ENCODE measurements at regions not wholly inside any gene's neighbourhood (a gene's known extent, or its start where the extent isn't known, plus 50 kb on each side); places are given as distances from the start of the nearest gene placed in this dataset.

DNA sequence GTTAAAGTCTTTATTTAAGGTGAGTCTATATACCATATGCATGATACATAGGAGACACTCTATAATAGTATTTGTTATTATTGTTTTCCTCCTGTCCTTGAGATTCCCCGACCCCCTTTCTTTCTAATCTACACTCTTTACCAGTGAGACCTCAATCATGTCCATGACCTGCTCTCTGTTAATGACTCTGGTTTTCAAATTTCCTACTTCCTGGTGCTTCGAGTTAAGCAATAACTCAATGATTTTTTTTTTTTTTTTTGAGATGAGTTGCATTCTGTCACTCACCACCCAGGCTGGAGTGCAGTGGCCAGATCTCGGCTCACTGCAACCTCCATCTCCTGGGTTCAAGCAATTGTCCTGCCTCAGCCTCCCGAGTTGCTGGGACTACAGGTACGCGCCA is 574.6 kb upstream of the SLC35B3 start:
- intact Hi-C loops (cut with DNase I; ENCODE audit: low total_unique reads) = no loop called here
- Histone ChIP-seq H3K4me3 (no peak overlapping the region), H3K27me3 (replicated peaks in 1 of 7) (no peaks in the 10 kb centered on the region), H3K9me3 (no peaks in the 10 kb centered on the region), H3K4me1 (no peaks in the 10 kb centered on the region), H3K27ac (no peak overlapping the region), H3K36me3 (no peaks in the 10 kb centered on the region)
- DNase-seq = no peak
- 53 to 79% (median 68%) methylated on average over 6 of the region's 6 CpGs for WGBS, 5 donors
- no peak for TF ChIP-seq POLR2AphosphoS5 (IDR thresholded peaks at IDR 0.05)
- TF ChIP-seq, protein P1, sequence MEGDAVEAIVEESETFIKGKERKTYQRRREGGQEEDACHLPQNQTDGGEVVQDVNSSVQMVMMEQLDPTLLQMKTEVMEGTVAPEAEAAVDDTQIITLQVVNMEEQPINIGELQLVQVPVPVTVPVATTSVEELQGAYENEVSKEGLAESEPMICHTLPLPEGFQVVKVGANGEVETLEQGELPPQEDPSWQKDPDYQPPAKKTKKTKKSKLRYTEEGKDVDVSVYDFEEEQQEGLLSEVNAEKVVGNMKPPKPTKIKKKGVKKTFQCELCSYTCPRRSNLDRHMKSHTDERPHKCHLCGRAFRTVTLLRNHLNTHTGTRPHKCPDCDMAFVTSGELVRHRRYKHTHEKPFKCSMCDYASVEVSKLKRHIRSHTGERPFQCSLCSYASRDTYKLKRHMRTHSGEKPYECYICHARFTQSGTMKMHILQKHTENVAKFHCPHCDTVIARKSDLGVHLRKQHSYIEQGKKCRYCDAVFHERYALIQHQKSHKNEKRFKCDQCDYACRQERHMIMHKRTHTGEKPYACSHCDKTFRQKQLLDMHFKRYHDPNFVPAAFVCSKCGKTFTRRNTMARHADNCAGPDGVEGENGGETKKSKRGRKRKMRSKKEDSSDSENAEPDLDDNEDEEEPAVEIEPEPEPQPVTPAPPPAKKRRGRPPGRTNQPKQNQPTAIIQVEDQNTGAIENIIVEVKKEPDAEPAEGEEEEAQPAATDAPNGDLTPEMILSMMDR (IDR thresholded peaks at IDR 0.05 in 8 of 11, conservative IDR thresholded peaks at IDR 0.05 in 3 of 11) = no peak
- no peak for TF ChIP-seq POLR2A (IDR thresholded peaks at IDR 0.05)

DNA sequence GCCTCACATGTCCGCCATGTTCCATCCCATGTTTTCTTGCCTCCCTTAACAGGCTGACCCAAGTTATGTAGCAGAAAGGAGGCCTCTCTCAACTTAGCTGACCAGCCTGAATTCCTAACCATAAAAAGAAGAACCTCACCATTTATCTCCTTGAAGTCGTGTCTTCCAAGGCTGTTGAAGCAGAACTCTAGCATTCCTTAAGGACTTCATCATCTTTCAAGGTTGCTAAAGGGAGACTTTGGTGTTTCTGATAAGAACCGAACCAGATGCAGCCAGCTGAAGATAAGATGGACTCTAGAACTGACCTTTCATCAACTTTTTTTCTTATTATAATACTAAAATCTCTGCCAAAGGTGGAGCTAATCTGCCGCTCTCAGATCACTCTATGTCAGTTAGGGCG is 571.7 kb upstream of the SLC35B3 start:
- Histone ChIP-seq H3K4me1 (no peaks in the 10 kb centered on the region), H3K4me3 (no peak overlapping the region), H3K27me3 (replicated peaks in 1 of 7) (no peaks in the 10 kb centered on the region), H3K36me3 (no peaks in the 10 kb centered on the region), H3K9me3 (no peaks in the 10 kb centered on the region), H3K27ac (no peak overlapping the region)
- DNase-seq = no peak
- TF ChIP-seq, protein P1 (IDR thresholded peaks at IDR 0.05 in 8 of 11, conservative IDR thresholded peaks at IDR 0.05 in 3 of 11) = no peak
- no peak for TF ChIP-seq POLR2AphosphoS5 (IDR thresholded peaks at IDR 0.05)
- WGBS, 5 donors = 82 to 93% (median 83%) methylated on average over 5 of the region's 5 CpGs
- intact Hi-C loops (cut with DNase I; ENCODE audit: low total_unique reads) = no loop called here

DNA sequence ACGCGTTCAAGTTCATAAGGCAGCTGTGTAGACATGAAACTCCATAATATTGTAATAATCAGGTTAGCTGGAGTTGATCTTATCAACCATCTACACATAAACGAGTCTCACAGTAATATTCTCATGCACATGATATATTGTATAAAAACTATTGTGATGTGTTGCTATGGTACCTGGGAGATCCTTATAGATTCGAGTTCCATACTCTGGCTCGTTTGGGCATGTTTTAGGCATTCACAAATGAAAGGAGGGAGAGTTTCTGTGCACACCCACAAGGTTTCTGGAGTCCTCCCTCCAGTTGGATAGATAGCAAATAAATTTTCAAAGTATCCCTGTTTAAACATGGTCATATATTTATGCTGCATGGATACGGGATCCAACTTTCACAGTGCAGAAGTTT is 567.5 kb upstream of the SLC35B3 start:
- H3K4me3 ChIP-seq = no peak overlapping the region
- intact Hi-C loops (cut with DNase I; ENCODE audit: low total_unique reads) = no loop called here
- no peak for DNase-seq
- peaks cover 0 to 4% (median 0%) of the 10 kb centered on the region in 8 donors for H3K9me3 ChIP-seq
- no peaks in the 10 kb centered on the region for H3K36me3 ChIP-seq
- H3K4me1 ChIP-seq = no peaks in the 10 kb centered on the region
- no peaks in the 10 kb centered on the region for H3K27me3 ChIP-seq (replicated peaks in 1 of 7)
- TF ChIP-seq, protein P1 (IDR thresholded peaks at IDR 0.05 in 8 of 11, conservative IDR thresholded peaks at IDR 0.05 in 3 of 11) = no peak
- TF ChIP-seq POLR2AphosphoS5 (IDR thresholded peaks at IDR 0.05) (no peak), POLR2A (IDR thresholded peaks at IDR 0.05) (no peak)
- H3K27ac ChIP-seq = no peak overlapping the region
- 71 to 82% (median 78%) methylated on average over 6 of the region's 6 CpGs for WGBS, 5 donors

DNA sequence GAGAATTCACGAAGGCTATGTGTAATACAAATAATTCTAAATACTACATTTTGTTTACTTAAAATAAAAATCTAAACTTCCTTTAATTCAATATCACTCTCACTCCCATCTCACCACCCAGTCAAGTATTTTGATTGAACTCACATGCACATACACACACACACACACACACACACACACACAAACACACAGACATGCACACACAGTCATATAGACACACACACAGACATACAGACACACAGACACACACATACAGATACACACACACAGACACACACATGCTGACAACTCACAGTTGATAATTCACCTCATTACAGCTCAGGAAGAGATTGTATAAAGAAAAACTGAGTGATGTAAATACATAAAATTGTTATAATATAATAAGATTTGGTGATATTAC is 559.8 kb upstream of the SLC35B3 start:
- no peak for TF ChIP-seq POLR2A (IDR thresholded peaks at IDR 0.05)
- TF ChIP-seq, protein P1 (IDR thresholded peaks at IDR 0.05 in 8 of 11, conservative IDR thresholded peaks at IDR 0.05 in 3 of 11) = no peak
- no peak for TF ChIP-seq POLR2AphosphoS5 (IDR thresholded peaks at IDR 0.05)
- Histone ChIP-seq H3K9me3 (peaks cover 0 to 6% (median 0%) of the 10 kb centered on the region in 8 donors), H3K36me3 (no peaks in the 10 kb centered on the region), H3K27ac (no peak overlapping the region), H3K4me1 (no peaks in the 10 kb centered on the region), H3K4me3 (no peak overlapping the region), H3K27me3 (replicated peaks in 1 of 7) (no peaks in the 10 kb centered on the region)
- no peak for DNase-seq
- intact Hi-C loops (cut with DNase I; ENCODE audit: low total_unique reads) = no loop called here
- 73 to 85% (median 77%) methylated on average over 1 of the region's 1 CpG for WGBS, 5 donors

All from spleen (tissue), 11 donors.